HG02623 (cell line): ENCODE measurements at regions not wholly inside any gene's neighbourhood (a gene's known extent, or its start where the extent isn't known, plus 50 kb on each side); places are given as distances from the start of the nearest gene placed in this dataset.

Source experiments
- ATAC-seq: cut with Tn5 transposase; IDR thresholded peaks from one replicate; pipeline ENCODE4 v1.9.1; 2021; ENCODE audit warnings: moderate library complexity; ENCODE audit not compliant: unreplicated experiment

GRCh38 chr11:37134637-37135036, 536.6 kb upstream of the RAG2 start:
- ATAC-seq: no peak

- no peak for ATAC-seq
These were observed 526.3 kb upstream of the RAG2 start for GRCh38 chr11:37124384-37124783.

- no peak for ATAC-seq
These were observed 517.9 kb upstream of the RAG2 start for GRCh38 chr11:37115963-37116362.

- ATAC-seq: no peak
These were observed 512.3 kb upstream of the RAG2 start for GRCh38 chr11:37110385-37110784.

GRCh38 chr11:37109286-37109585, 511.2 kb upstream of the RAG2 start:
- no peak for ATAC-seq

- ATAC-seq: no peak
These were observed 510.6 kb upstream of the RAG2 start for GRCh38 chr11:37108436-37109285.

GRCh38 chr11:37107831-37108230, 509.8 kb upstream of the RAG2 start:
- ATAC-seq: no peak

- ATAC-seq: no peak
These were observed 509.4 kb upstream of the RAG2 start for GRCh38 chr11:37107415-37107814.

GRCh38 chr11:37105427-37105826, 507.4 kb upstream of the RAG2 start:
- no peak for ATAC-seq

GRCh38 chr11:37104380-37104779, 506.3 kb upstream of the RAG2 start:
- no peak for ATAC-seq

- no peak for ATAC-seq
These were observed 502.0 kb upstream of the RAG2 start for GRCh38 chr11:37100008-37100407.

GRCh38 chr11:37092487-37092886, 494.5 kb upstream of the RAG2 start:
- ATAC-seq: no peak

GRCh38 chr11:37089439-37089838, 491.4 kb upstream of the RAG2 start:
- ATAC-seq: no peak

- ATAC-seq: no peak
These were observed 490.5 kb upstream of the RAG2 start for GRCh38 chr11:37088573-37088910.

GRCh38 chr11:37087650-37088572, 489.9 kb upstream of the RAG2 start:
- ATAC-seq: no peak

- no peak for ATAC-seq
These were observed 480.5 kb upstream of the RAG2 start for GRCh38 chr11:37078521-37078920.

- ATAC-seq: no peak
These were observed 478.8 kb upstream of the RAG2 start for GRCh38 chr11:37076866-37077265.

GRCh38 chr11:37072538-37073055, 474.6 kb upstream of the RAG2 start:
- no peak for ATAC-seq

GRCh38 chr11:37050311-37050710, 452.3 kb upstream of the RAG2 start:
- ATAC-seq: no peak

GRCh38 chr11:37040921-37041320, 442.9 kb upstream of the RAG2 start:
- no peak for ATAC-seq

GRCh38 chr11:37038911-37039310, 440.9 kb upstream of the RAG2 start:
- ATAC-seq: no peak

GRCh38 chr11:37026741-37027140, 428.7 kb upstream of the RAG2 start:
- ATAC-seq: no peak
